ENCODE measurements at regions not wholly inside any gene's neighbourhood (a gene's known extent, or its start where the extent isn't known, plus 50 kb on each side); places are given as distances from the start of the nearest gene placed in this dataset.
"Not testable (repeated sequence)": the region's sequence is repeated elsewhere in the genome, so short reads cannot be mapped to it uniquely, and the experiment has no call there.

DNA sequence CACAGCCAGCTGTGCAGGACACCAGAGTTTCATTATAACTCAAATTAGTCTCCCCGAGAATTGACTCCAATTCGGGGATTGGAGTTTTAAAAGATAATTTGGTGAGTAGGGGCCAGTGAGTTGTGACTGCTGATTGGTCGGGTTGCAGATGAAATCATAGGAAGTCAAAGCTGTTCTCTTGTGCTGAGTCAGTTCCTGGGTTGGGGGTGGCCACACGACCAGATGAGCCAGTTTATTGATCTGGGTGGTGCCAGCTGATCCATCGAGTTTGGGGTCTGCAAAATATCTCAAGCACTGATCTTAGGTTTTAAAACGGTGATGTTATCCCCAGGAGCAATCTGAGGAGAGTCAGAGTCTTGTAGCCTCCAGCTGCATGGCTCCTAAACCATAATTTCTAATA, 82.7 kb upstream of the SLC66A3 start:
- DNase-seq (ENCODE audit: low read depth): no peak

DNA sequence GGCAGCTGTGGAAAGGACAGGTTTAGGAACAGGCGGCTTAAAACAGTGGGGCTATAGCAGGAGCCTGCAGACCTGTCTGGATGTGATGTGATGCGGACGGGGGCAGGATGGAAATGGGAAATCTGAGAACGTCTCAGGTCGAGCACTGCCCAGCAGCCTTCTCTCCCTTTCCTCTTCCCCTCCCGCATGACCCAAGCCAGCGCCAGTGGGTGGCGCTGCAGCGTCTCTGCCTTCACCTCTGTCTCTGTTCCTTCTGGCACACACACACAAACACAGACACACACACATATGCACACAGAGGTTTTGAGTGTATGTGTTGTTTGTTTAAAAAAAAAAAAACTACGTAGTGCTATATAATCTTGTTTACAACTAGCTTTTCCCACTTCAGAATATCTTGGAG, 82.0 kb upstream of the SLC66A3 start:
- DNase-seq (ENCODE audit: low read depth): peak; percentile 52

DNA sequence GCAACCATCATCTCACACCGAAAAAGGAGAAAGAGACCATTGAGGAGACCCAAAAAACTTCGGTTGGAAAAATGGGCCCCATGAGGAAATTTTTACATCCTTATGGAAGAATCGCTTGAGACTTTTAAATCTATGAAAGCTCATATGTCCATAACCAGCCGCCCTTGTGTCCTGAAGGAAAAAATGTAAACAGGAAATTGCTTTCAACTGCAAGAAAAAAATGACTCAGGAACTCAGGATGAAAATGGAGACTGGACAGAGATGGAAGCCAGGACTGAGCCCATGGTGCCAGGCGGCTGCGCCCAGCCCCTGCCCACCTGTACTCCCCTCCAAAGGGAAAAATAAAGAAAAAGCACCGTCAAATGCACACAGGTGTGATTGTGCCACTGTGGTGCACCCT, 81.5 kb upstream of the SLC66A3 start:
- DNase-seq (ENCODE audit: low read depth): peak; percentile 18

DNA sequence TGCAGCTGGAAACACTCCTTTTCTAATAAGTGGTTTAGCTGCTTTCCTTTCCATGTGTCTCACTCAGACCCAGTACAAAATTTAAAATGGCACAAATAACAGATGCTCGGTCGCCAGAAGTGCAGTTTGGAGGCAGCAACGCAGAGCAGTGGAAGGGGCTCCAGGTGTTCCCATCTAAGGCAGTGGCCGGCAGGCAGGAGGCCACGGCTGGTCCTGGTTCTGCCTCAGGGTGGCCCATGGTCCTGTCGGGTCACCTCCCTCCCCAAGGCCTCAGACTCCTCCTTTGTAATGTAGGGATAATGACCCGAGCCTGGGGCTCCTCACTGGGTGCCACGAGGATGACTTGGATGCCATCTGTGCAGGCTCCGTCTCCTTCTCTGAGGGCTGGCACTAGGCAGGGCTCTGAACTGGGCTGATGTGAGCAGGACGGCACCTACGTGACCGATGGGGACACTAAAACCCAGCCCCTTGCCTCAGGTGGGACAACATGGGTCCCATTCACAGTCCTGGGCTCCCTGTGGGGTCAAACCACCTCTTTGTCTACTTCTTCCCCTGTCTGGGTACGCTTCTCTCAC, 80.9 kb upstream of the SLC66A3 start:
- DNase-seq (ENCODE audit: low read depth): no peak

DNA sequence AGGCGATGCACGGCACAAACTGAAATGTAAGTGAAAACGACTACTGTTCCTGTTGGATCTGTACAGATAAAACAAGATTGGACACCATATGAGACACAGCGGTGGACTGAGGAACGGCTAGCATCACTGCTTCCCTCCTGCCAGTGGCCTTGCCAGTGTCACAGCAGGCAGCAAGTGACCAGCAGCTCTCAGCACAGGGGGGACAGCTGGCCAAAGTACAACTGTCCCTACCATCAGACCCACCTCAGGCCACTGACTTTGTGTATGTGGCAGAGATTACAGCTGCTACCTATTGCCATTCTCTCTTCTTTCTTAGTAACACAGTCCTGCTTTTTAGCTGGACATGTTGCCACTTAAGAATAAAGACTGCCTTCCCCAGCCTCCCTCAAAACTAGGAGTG, 80.0 kb upstream of the SLC66A3 start:
- DNase-seq (ENCODE audit: low read depth): no peak

DNA sequence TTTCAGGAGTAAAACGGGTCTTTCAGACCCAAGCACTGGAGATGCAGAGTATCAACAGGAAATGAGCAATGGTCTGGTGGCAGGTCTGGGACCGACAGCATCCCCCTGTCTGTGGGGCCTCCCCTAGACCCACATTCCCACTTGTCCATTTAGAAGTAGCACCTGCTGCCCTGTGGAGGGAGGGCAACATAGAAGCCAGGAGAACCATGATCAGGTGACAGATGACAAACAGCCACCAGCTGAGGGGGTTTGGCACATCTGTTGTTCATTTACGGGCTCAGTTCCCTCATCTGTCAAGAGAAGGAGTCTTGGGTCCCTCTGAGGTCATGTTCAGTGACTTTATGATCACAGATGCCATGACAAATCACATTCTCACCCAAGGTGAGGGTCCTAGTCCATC, 77.9 kb upstream of the SLC66A3 start:
- DNase-seq (ENCODE audit: low read depth): no peak

DNA sequence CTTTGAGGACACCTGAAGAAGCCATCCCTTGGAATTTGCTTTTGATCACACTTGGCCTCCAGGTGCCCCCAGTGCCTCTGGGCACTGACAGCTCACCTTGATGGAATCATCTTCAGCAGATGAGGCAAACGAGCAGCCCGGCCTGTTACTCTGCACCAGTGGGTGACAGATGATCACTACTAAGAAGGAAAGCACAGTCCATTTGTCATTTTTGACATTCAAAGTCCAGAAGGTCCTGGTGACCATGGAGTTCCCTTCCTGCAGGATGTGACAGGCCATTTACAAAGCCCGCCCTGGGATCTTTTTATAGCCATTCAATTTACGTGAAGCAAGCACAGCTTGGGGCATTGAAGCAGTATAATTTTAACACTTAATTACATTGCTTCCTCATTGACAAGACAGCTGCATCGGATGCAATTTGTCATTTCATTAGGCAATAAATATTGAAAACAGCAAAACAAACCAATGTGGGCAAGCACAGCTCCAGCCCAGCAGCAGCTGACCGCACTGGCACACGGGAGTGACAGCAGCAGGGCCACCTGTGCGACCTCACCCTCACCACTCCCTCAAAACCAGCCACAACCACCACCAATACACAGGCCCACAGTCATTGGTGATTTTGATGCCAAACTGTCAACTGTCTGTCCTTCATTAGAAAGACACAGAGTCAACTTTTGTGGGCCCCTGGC, 76.0 kb upstream of the SLC66A3 start:
- no peak for DNase-seq (ENCODE audit: low read depth)

DNA sequence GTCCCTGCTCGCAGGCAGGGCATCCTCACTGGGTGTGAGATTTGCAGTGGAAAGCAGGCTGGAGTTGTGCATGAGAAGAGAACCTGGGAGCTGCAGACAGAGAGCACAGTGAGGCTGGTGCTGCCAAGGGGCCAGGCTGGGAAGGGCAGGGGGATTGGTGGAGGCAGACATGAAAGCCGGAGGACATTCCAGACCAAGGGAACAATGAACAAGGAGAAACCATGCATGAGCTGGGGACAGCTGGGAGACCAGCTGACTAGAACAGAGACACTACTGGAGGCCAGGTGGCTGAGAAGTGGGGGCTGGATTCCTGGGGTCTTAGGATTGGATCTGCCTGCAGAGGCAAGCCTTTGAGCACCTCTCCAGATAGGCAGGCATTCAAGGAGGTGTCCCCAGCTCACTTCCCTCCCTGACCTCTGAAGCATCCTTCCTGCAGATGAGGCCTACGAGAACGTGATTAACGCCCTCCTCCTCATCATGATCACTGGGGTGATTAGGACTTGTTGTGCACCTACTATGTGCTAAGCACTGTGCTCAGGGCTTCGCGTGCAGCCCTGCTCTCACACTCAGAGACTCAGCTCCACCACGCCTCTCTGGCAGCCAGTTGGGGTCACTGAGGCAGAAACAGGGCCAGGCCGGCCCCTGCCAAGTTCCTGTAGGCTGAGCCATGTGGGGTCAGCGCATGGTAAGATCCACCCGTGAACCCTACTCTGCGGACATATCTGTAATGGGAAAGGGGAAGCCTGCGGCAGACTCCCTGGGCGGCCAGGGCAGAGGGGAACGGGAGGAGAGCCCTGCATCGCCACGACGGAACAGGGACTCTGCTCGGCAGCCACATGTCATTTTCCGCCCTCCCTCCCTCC, 74.8 kb upstream of the SLC66A3 start:
- no peak for DNase-seq (ENCODE audit: low read depth)

DNA sequence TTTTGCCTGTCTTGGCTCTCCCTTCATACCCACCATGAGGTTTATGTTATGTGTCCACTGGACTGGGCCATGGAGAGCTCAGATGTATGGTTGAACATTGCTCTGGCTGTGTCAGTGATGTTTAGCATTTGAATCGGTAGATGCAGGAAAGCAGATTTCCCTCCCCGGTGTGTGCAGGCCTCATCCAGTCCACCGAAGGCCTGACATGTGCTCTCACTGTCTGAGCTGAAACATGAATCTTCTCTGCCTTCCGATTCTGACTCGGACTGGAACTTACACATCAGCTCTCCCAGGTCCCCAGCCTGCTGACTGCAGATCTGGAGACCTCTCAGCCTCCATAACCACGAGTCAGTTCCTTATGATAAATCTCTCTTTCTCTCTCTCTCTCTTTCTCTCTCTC, 72.4 kb upstream of the SLC66A3 start:
- no peak for DNase-seq (ENCODE audit: low read depth)

DNA sequence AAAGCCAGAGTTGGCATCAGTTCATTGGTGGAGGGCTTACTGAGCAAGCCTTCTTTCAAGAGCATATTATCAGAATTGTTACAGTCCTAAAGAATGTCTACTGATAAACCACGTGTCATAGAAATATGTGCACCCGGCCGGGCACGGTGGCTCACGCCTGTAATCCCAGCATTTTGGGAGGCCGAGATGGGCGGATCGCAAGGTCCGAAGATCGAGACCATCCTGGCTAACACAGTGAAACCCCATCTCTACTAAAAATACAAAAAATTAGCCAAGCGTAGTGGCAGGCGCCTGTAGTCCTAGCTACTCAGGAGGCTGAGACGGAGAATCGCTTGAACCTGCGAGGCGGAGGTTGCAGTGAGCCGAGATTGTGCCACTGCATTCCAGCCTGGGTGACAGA, 66.4 kb upstream of the SLC66A3 start:
- not testable (repeated sequence) for DNase-seq (ENCODE audit: low read depth)

DNA sequence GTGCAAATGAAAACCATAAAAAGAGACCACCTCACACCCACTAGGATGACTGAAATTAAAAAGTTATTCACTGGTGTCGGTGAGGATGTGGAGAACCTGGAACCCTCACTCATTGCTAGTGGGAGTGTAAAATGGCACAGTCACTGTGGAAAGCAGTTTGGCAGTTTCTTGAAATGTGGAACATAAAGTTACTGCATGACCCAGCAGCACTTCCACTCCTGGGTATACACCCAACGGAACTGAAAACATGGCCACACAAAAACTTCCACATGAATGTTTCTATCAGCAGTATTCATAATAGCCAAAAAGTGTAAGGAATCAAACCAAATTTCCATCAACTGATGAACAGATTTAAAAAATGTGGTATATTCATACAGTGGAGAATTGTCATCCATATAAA, 65.1 kb upstream of the SLC66A3 start:
- no peak for DNase-seq (ENCODE audit: low read depth)

DNA sequence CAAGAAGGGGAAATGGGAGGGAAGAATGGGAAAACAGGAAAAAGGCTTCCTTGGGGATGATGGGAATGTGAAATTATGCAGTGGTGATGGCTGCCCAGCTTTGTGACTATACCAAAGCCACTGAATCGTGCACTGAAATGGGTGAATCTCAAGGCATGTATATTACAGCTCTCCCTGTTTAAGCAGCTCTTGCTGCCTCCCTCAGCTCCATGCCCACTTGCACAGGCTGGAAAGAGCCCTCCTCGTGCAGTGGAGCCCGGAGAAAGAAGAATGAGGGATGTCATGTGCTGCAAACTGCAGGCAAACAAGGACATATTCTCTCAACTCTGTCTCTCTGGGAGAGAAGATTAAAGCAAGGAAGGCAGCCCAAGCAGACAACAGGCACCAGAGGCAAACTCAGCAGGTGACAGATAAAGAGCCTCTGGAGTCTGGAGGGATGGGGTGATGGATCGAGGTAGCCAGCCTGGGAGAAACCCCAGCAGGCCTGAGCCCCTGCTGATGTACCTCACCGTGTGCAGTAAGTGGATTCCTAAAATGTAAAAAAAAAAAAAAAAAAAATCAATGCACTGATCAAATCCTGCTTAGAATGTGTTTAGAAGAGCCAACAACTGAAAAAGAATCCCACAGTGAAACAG, 62.4 kb upstream of the SLC66A3 start:
- no peak for DNase-seq (ENCODE audit: low read depth)

DNA sequence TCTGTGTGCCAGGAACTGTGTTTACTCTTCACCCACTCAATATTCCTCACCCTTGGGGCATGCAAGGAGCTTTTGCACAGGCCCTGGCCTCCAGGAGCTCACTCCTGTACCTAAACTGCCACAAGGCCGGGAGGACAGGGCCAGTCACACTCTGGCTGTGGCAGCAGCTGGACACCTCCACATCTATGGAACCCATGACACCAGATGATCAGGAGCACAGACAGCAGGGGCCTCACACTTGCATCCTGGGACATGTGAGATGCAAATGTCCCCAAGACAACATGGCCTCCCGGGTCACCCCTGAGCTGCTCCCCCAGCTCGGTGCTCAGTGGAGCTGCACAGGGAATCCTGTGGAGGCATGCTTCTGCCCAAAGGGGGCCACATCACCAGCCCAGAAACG, 61.8 kb upstream of the SLC66A3 start:
- no peak for DNase-seq (ENCODE audit: low read depth)

DNA sequence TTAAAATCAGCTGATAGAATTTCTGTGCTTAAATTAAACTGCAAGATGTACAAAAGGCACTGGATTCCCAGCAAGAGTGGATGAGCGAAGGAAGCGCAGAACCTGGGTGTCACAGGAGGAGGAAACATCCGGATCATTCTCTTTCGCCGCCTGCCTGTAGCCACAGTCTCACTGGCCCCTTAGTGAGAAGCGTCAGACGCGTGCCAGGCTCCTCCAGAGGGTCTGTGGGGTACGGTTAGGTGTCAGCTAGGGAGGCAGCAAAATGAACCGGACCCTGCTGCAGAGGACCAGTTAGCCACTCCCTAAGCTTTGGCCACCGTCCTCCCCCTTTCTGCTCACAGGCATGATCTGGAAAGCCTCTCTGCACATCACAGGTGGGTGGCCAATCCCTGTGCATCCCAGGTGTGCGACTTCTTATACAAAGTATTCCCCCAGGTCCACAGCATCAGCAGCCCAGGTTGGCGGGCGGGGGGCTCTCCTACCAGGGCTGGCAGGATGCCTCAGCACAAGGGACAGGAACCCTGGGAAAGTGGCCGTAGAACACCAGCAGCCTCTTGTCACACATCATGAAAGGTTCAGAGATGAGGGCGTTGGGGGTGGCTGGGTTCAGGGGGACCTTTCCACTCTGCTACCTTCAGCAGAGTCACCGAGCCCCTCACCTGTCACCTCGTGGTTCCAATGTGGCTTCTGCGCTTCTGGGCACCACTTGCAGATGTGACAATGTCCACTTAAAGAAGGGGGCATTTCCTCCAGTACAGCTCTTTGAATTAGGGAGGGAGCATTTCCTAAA, 61.1 kb upstream of the SLC66A3 start:
- no peak for DNase-seq (ENCODE audit: low read depth)

DNA sequence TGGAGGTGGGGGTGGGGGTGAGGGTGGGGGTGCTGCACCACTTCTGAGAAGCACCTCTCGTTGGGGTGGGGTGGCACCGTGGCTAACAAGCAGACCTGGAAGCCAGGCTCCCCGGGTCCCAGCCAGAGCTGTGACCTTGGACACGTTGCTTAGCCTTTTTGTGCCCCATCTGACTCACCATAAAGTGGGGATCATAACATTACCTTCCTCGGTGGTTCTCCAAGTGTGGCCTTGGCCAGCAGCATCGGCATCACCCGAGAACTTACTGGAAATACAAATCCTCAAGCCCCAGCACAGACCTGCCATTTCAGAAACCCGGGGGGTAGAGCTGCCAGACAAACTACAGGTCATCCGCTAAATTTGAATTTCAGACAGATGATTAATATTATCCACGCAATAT, 58.7 kb upstream of the SLC66A3 start:
- DNase-seq (ENCODE audit: low read depth): no peak

DNA sequence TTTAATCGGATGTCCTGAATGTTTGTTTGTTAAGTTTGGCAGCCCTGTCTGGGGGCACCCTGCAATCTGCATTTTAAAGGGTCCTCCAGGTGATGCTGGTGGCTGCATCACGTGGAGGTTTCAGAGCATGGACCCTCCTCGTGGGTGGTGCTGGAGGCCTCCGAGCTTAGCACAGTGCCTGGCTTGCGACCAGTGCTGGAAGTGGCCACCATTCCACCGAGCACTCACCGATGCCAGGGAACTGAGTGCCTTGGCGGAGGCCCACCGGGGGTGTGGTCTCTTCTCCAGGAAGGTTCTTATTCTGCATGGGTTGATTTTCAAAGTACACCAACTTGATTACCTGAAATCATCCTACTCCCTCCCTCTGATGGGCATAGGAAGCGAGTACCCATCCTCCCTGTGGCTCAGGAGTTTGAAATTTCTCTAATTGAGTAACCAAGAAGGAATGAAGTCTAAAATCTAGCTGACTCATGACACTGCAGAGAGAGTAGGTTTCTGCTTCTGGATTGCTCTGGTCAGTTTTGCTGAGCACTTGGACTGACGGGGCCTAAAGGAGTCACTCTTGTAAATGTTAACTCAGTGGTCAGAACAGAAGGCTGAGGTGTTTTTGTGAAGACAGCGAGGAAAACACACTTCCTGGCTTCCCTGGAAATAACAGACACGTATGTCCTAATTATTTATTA, 58.1 kb upstream of the SLC66A3 start:
- peak; percentile 47 for DNase-seq (ENCODE audit: low read depth)

DNA sequence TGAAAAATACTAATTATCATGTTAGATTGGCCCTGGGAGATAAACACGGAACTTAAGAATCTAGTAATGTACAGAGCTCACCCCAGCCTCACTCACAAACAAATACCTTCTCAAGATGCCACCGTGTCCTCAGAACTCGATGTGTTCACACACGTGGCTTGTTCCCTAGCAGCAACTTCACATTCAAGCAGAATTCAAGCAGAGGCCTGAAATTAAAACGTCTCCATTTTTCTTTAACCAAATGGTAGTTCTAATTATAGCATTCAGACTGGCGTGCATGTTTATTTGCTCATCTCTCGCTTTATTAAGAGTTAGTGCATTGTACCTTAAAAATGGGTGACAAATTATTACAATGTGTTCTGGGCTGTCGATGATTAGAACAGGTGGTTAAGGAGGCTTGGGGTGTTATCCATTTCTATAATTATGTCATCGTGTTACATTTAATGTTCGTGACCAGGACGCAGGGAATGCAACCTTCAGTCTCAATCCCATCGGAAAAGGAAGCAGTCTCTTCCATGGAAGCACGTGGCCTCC, 57.3 kb upstream of the SLC66A3 start:
- no peak for DNase-seq (ENCODE audit: low read depth)

DNA sequence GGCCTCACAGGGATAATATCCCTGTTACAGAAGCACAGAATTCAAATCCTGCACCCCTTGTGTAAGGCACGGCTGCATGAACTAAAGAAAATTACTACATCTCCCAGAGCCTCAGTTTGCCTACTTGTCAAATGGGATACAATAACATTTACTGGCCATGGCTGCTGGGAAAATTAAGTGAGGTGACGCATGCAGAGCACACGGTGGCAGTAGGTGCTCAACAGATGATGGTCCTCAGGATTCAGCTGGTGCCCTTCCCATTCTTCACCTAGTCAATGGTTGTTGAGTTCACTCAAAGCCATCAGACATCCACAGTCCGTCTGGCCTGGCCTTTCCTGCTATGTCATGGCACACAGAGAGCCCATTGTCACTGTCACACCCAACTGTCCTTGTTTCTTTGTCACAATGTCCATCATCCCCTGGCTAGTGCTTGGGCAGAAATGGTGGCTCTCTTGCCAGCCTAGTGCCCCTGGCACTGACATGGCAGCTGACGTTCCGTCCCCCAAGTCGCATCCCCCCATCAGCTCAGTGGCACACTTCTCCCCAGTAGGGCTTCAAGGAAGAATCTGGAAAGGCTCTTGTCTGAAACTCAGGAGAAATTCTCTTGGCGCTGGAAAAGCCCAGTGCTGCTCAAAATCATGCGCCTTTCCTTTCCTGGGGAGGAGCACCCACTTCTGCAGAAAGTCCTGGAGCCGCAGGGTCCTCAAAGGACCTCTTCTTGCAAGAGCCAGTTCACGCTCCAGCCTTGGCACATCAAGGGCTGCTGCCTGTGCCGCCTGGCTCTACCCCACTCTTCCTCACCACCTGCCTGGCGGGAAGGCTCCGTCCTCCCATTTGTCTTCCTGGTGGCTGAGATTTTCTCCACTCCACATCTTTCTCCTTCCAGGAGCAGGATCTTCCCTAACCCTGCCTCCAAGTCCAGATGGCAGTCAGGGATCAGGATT, 55.9 kb upstream of the SLC66A3 start:
- DNase-seq (ENCODE audit: low read depth): no peak

DNA sequence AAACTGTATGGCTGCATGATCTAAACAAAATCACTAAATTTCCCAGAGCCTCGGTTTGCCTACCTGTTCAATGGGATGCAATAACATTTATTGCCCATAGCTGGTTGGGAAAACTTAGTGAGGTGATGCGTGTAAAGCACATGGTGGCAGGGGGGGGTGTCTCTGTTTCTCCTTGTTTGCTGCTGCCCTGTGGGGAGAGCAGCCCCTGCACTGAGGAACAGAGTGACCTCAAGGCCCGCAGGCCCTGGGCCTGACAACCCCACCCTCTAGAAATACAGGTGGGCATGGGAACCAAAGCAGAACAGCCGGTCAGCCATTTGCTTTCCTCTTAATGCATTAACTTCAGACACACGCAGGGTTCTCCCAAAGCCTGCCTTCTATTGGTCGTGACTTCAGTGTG, 55.1 kb upstream of the SLC66A3 start:
- DNase-seq (ENCODE audit: low read depth): no peak

DNA sequence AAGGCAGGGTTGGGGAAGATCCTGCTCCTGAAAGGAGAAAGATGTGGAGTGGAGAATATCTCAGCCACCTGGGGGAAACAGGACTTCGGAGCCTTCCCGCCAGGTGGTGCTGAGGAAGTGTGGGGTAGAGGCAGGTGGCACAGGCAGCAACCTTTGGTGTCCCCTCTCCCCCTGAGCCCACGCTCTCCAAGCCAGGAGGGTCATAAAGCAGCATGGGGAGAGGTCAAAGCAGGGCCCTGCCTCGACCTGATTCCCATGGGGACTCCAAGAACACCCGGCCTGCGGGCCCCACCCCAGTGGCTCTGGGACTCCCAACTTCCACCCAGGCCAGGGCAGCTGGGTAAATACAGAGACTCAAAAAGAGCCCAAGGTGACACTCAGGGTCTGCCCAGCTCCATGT, 54.3 kb upstream of the SLC66A3 start:
- no peak for DNase-seq (ENCODE audit: low read depth)
